Osteoblast (primary cell): ENCODE measurements at regions not wholly inside any gene's neighbourhood (a gene's known extent, or its start where the extent isn't known, plus 50 kb on each side); places are given as distances from the start of the nearest gene placed in this dataset.

Experiments used
- DNase-seq: peaks from one replicate; pipeline ENCODE4 v3.0.0; 2011; ENCODE audit warnings: low spot score, mixed read lengths; ENCODE audit not compliant: insufficient read length; ENCODE audit errors: missing footprints
- H2AFZ ChIP-seq: 2 replicates; pipeline ENCODE4 v1.6.0; 2011; ENCODE audit warnings: mild to moderate bottlenecking, low read length
- H3K27ac ChIP-seq: 2 replicates; pipeline ENCODE4 v1.5.1; 2011; ENCODE audit warnings: mild to moderate bottlenecking, low read depth, low read length, moderate library complexity
- H3K27me3 ChIP-seq: 2 replicates; pipeline ENCODE4 v1.6.0; 2012; ENCODE audit warnings: mild to moderate bottlenecking, control low read depth, inconsistent platforms, low read length, moderate library complexity; ENCODE audit not compliant: insufficient read depth
- H3K36me3 ChIP-seq: 2 replicates; pipeline ENCODE4 v1.5.1; 2011; ENCODE audit warnings: mild to moderate bottlenecking, low read length, control low read depth, moderate library complexity; ENCODE audit not compliant: insufficient read depth
- H3K4me1 ChIP-seq: 2 replicates; pipeline ENCODE4 v1.5.1; 2011; ENCODE audit warnings: mild to moderate bottlenecking, low read length, control low read depth, moderate library complexity; ENCODE audit not compliant: insufficient read depth
- H3K4me2 ChIP-seq: 2 replicates; pipeline ENCODE4 v1.6.0; 2011; ENCODE audit warnings: mild to moderate bottlenecking, low read length; ENCODE audit not compliant: insufficient read depth
- H3K4me3 ChIP-seq: fragments of 200-600 bp; sonication (generic); 3 replicates; pipeline ENCODE4 v1.5.1; 2012; ENCODE audit warnings: mild to moderate bottlenecking, low read length, inconsistent platforms; ENCODE audit not compliant: insufficient read depth
- H3K79me2 ChIP-seq: 2 replicates; pipeline ENCODE4 v1.6.0; 2012; ENCODE audit warnings: mild to moderate bottlenecking, low read length, control low read depth, inconsistent platforms; ENCODE audit not compliant: insufficient read depth
- H3K9me3 ChIP-seq: 2 replicates; pipeline ENCODE4 v1.5.1; 2011; ENCODE audit warnings: low read depth, low read length, control low read depth
- H4K20me1 ChIP-seq: 2 replicates; pipeline ENCODE4 v1.6.0; 2012; ENCODE audit warnings: mild to moderate bottlenecking, low read length, control low read depth; ENCODE audit not compliant: insufficient read depth
- CTCF ChIP-seq: IDR thresholded peaks from 2 replicates; pipeline ENCODE4 v1.5.1; 2011; ENCODE audit warnings: mild to moderate bottlenecking, low read depth, low read length, moderate library complexity; ENCODE audit errors: extremely low read depth

- H3K4me2 ChIP-seq = no peak overlapping the region
- H3K9me3 ChIP-seq = peaks cover 2% of the 10 kb centered on the region
- no peaks in the 10 kb centered on the region for H3K4me1 ChIP-seq
- no peak for TF ChIP-seq CTCF
- no peaks in the 10 kb centered on the region for H3K36me3 ChIP-seq
- no peak overlapping the region for H3K27ac ChIP-seq
- no peak for DNase-seq
- H2AFZ ChIP-seq = no peak overlapping the region
- no peaks in the 10 kb centered on the region for H3K79me2 ChIP-seq
- no peak overlapping the region for H3K4me3 ChIP-seq
- H3K27me3 ChIP-seq = no peaks in the 10 kb centered on the region
- H4K20me1 ChIP-seq = no peaks in the 10 kb centered on the region
Observed at GRCh38 chr20:61082720-61083119, 169.3 kb upstream of the CDH4 start.

GRCh38 chr20:61083431-61083830 is 168.6 kb upstream of the CDH4 start:
- DNase-seq = no peak
- H3K4me3 ChIP-seq = no peak overlapping the region
- peaks cover 2% of the 10 kb centered on the region for H3K9me3 ChIP-seq
- H2AFZ ChIP-seq = no peak overlapping the region
- no peak for TF ChIP-seq CTCF
- no peaks in the 10 kb centered on the region for H3K36me3 ChIP-seq
- no peaks in the 10 kb centered on the region for H3K27me3 ChIP-seq
- H4K20me1 ChIP-seq = no peaks in the 10 kb centered on the region
- no peak overlapping the region for H3K27ac ChIP-seq
- H3K79me2 ChIP-seq = no peaks in the 10 kb centered on the region
- no peaks in the 10 kb centered on the region for H3K4me1 ChIP-seq
- H3K4me2 ChIP-seq = no peak overlapping the region

- Histone ChIP-seq H3K27ac (no peak overlapping the region), H3K36me3 (no peaks in the 10 kb centered on the region), H2AFZ (no peak overlapping the region), H4K20me1 (no peaks in the 10 kb centered on the region), H3K9me3 (peaks cover 2% of the 10 kb centered on the region), H3K4me3 (no peak overlapping the region), H3K4me1 (no peaks in the 10 kb centered on the region), H3K27me3 (no peaks in the 10 kb centered on the region), H3K4me2 (no peak overlapping the region), H3K79me2 (no peaks in the 10 kb centered on the region)
- TF ChIP-seq CTCF = no peak
- DNase-seq = no peak
Observed at GRCh38 chr20:61086031-61086430, 166.0 kb upstream of the CDH4 start.

- Histone ChIP-seq H3K4me1 (no peaks in the 10 kb centered on the region), H4K20me1 (no peaks in the 10 kb centered on the region), H3K4me3 (no peak overlapping the region), H3K36me3 (no peaks in the 10 kb centered on the region), H3K79me2 (no peaks in the 10 kb centered on the region), H3K27ac (no peak overlapping the region), H3K9me3 (no peaks in the 10 kb centered on the region), H3K27me3 (no peaks in the 10 kb centered on the region), H2AFZ (no peak overlapping the region), H3K4me2 (no peak overlapping the region)
- no peak for DNase-seq
- no peak for TF ChIP-seq CTCF
Observed at GRCh38 chr20:61090541-61090940, 161.5 kb upstream of the CDH4 start.
